ENCODE measurements at regions not wholly inside any gene's neighbourhood (a gene's known extent, or its start where the extent isn't known, plus 50 kb on each side); places are given as distances from the start of the nearest gene placed in this dataset.

- TF ChIP-seq, protein P1, sequence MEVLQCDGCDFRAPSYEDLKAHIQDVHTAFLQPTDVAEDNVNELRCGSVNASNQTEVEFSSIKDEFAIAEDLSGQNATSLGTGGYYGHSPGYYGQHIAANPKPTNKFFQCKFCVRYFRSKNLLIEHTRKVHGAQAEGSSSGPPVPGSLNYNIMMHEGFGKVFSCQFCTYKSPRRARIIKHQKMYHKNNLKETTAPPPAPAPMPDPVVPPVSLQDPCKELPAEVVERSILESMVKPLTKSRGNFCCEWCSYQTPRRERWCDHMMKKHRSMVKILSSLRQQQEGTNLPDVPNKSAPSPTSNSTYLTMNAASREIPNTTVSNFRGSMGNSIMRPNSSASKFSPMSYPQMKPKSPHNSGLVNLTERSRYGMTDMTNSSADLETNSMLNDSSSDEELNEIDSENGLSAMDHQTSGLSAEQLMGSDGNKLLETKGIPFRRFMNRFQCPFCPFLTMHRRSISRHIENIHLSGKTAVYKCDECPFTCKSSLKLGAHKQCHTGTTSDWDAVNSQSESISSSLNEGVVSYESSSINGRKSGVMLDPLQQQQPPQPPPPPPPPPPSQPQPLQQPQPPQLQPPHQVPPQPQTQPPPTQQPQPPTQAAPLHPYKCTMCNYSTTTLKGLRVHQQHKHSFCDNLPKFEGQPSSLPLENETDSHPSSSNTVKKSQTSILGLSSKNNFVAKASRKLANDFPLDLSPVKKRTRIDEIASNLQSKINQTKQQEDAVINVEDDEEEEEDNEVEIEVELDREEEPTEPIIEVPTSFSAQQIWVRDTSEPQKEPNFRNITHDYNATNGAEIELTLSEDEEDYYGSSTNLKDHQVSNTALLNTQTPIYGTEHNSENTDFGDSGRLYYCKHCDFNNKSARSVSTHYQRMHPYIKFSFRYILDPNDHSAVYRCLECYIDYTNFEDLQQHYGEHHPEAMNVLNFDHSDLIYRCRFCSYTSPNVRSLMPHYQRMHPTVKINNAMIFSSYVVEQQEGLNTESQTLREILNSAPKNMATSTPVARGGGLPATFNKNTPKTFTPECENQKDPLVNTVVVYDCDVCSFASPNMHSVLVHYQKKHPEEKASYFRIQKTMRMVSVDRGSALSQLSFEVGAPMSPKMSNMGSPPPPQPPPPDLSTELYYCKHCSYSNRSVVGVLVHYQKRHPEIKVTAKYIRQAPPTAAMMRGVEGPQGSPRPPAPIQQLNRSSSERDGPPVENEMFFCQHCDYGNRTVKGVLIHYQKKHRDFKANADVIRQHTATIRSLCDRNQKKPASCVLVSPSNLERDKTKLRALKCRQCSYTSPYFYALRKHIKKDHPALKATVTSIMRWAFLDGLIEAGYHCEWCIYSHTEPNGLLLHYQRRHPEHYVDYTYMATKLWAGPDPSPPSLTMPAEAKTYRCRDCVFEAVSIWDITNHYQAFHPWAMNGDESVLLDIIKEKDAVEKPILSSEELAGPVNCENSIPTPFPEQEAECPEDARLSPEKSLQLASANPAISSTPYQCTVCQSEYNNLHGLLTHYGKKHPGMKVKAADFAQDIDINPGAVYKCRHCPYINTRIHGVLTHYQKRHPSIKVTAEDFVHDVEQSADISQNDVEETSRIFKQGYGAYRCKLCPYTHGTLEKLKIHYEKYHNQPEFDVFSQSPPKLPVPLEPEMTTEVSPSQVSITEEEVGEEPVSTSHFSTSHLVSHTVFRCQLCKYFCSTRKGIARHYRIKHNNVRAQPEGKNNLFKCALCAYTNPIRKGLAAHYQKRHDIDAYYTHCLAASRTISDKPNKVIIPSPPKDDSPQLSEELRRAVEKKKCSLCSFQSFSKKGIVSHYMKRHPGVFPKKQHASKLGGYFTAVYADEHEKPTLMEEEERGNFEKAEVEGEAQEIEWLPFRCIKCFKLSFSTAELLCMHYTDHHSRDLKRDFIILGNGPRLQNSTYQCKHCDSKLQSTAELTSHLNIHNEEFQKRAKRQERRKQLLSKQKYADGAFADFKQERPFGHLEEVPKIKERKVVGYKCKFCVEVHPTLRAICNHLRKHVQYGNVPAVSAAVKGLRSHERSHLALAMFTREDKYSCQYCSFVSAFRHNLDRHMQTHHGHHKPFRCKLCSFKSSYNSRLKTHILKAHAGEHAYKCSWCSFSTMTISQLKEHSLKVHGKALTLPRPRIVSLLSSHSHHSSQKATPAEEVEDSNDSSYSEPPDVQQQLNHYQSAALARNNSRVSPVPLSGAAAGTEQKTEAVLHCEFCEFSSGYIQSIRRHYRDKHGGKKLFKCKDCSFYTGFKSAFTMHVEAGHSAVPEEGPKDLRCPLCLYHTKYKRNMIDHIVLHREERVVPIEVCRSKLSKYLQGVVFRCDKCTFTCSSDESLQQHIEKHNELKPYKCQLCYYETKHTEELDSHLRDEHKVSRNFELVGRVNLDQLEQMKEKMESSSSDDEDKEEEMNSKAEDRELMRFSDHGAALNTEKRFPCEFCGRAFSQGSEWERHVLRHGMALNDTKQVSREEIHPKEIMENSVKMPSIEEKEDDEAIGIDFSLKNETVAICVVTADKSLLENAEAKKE (CRISPR knock-in tag; IDR thresholded peaks at IDR 0.05), result no peak
- TF ChIP-seq, protein P2, sequence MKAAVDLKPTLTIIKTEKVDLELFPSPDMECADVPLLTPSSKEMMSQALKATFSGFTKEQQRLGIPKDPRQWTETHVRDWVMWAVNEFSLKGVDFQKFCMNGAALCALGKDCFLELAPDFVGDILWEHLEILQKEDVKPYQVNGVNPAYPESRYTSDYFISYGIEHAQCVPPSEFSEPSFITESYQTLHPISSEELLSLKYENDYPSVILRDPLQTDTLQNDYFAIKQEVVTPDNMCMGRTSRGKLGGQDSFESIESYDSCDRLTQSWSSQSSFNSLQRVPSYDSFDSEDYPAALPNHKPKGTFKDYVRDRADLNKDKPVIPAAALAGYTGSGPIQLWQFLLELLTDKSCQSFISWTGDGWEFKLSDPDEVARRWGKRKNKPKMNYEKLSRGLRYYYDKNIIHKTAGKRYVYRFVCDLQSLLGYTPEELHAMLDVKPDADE (IDR thresholded peaks at IDR 0.05), result no peak
- TF ChIP-seq JUNB (IDR thresholded peaks at IDR 0.05; ENCODE audit: unreplicated experiment) (no peak), ZNF331 (CRISPR knock-in tag; IDR thresholded peaks at IDR 0.05; ENCODE audit: low read depth) (no peak)
- TF ChIP-seq, protein P3, sequence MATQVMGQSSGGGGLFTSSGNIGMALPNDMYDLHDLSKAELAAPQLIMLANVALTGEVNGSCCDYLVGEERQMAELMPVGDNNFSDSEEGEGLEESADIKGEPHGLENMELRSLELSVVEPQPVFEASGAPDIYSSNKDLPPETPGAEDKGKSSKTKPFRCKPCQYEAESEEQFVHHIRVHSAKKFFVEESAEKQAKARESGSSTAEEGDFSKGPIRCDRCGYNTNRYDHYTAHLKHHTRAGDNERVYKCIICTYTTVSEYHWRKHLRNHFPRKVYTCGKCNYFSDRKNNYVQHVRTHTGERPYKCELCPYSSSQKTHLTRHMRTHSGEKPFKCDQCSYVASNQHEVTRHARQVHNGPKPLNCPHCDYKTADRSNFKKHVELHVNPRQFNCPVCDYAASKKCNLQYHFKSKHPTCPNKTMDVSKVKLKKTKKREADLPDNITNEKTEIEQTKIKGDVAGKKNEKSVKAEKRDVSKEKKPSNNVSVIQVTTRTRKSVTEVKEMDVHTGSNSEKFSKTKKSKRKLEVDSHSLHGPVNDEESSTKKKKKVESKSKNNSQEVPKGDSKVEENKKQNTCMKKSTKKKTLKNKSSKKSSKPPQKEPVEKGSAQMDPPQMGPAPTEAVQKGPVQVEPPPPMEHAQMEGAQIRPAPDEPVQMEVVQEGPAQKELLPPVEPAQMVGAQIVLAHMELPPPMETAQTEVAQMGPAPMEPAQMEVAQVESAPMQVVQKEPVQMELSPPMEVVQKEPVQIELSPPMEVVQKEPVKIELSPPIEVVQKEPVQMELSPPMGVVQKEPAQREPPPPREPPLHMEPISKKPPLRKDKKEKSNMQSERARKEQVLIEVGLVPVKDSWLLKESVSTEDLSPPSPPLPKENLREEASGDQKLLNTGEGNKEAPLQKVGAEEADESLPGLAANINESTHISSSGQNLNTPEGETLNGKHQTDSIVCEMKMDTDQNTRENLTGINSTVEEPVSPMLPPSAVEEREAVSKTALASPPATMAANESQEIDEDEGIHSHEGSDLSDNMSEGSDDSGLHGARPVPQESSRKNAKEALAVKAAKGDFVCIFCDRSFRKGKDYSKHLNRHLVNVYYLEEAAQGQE (IDR thresholded peaks at IDR 0.05; ENCODE audit: unreplicated experiment), result no peak
Observed at GRCh38 chr4:20480165-20480947, 219.9 kb upstream of the PACRGL start (continued).

Measured in GM23338 (cell line).